GM19025 (cell line): ENCODE measurements at regions not wholly inside any gene's neighbourhood (a gene's known extent, or its start where the extent isn't known, plus 50 kb on each side); places are given as distances from the start of the nearest gene placed in this dataset.
"Not testable (repeated sequence)": the region's sequence is repeated elsewhere in the genome, so short reads cannot be mapped to it uniquely, and the experiment has no call there.

Source experiments
- ATAC-seq: cut with Tn5 transposase; IDR thresholded peaks from one replicate; pipeline ENCODE4 v1.9.1; 2021; ENCODE audit warnings: mild to moderate bottlenecking, low read depth, moderate library complexity; ENCODE audit not compliant: unreplicated experiment

- no peak for ATAC-seq
Measured at GRCh38 chr5:32842813-32843530, 131.9 kb downstream of the NPR3 start.

GRCh38 chr5:32843531-32843895, 132.4 kb downstream of the NPR3 start:
- ATAC-seq = no peak

- ATAC-seq = no peak
Measured at GRCh38 chr5:32845171-32845570, 134.1 kb downstream of the NPR3 start.

- no peak for ATAC-seq
Measured at GRCh38 chr5:32848120-32848519, 137.0 kb downstream of the NPR3 start.

GRCh38 chr5:32848681-32849080, 137.6 kb downstream of the NPR3 start:
- no peak for ATAC-seq

GRCh38 chr5:32850817-32851496, 139.8 kb downstream of the NPR3 start:
- no peak for ATAC-seq

GRCh38 chr5:32851559-32852173, 140.5 kb downstream of the NPR3 start:
- ATAC-seq = no peak

- no peak for ATAC-seq
Measured at GRCh38 chr5:32852535-32852934, 141.4 kb downstream of the NPR3 start.

- ATAC-seq = no peak
Measured at GRCh38 chr5:32852976-32853375, 141.9 kb downstream of the NPR3 start.

GRCh38 chr5:32854473-32854872, 143.4 kb downstream of the NPR3 start:
- ATAC-seq = no peak

GRCh38 chr5:32859211-32859641, 148.1 kb downstream of the NPR3 start:
- ATAC-seq = no peak

GRCh38 chr5:32865475-32865874, 154.4 kb downstream of the NPR3 start:
- ATAC-seq = no peak

- ATAC-seq = no peak
Measured at GRCh38 chr5:32866138-32866537, 155.0 kb downstream of the NPR3 start.

GRCh38 chr5:32869216-32869615, 158.1 kb downstream of the NPR3 start:
- no peak for ATAC-seq

GRCh38 chr5:32876791-32877190, 165.7 kb downstream of the NPR3 start:
- no peak for ATAC-seq

GRCh38 chr5:32879364-32879763, 168.2 kb downstream of the NPR3 start:
- not testable (repeated sequence) for ATAC-seq

- ATAC-seq = no peak
Measured at GRCh38 chr5:32880796-32881195, 169.7 kb downstream of the NPR3 start.

- ATAC-seq = no peak
Measured at GRCh38 chr5:32887390-32887789, 176.3 kb downstream of the NPR3 start.

- no peak for ATAC-seq
Measured at GRCh38 chr5:32889078-32889477, 178.0 kb downstream of the NPR3 start.

GRCh38 chr5:32903613-32904012, 192.5 kb downstream of the NPR3 start:
- ATAC-seq = no peak

GRCh38 chr5:32908641-32909040, 197.5 kb downstream of the NPR3 start:
- ATAC-seq = no peak

GRCh38 chr5:32909207-32909606, 198.1 kb downstream of the NPR3 start:
- ATAC-seq = no peak
